GM12878 (cell line): ENCODE measurements at regions not wholly inside any gene's neighbourhood (a gene's known extent, or its start where the extent isn't known, plus 50 kb on each side); places are given as distances from the start of the nearest gene placed in this dataset.

Experiments
- ATAC-seq: fragments of 200-7000 bp; cut with Tn5 transposase; 3 replicates; pipeline ENCODE4 v1.9.1; 2020; ENCODE audit warnings: mild to moderate bottlenecking, moderate library complexity
- BruUV-seq: library from RNA; stranded (reverse); fragments of 400-500 nt; replicated peaks from 2 replicates; lab custom pipeline; 2021; lab: Mats Ljungman, UMichigan
- CTCF ChIA-PET: fragments of 300-600 bp; sonication (Branson Sonifier 250); formaldehyde crosslinking; extraction: SDS; loops from one replicate; lab custom pipeline; 2021; ENCODE audit warnings: inconsistent platforms; lab: Yijun Ruan, JAX
- POLR2A ChIA-PET: fragments of 350-600 bp; formaldehyde crosslinking; extraction: SDS; loops from one replicate; lab custom pipeline; 2021; ENCODE audit warnings: inconsistent platforms; lab: Charles Lee
- RAD21 ChIA-PET: fragments of 300-600 bp; sonication (Branson Sonifier 250); formaldehyde crosslinking; loops from one replicate; lab custom pipeline; 2023; ENCODE audit warnings: antibody characterized with exemption; ENCODE audit not compliant: unreplicated experiment; lab: Charles Lee
- SMC1A ChIA-PET: fragments of 300-600 bp; sonication (Branson Sonifier 250); formaldehyde crosslinking; loops from one replicate; lab custom pipeline; 2023; ENCODE audit not compliant: unreplicated experiment, uncharacterized antibody; lab: Charles Lee
- DNase-seq: peaks from one replicate; pipeline ENCODE4 v3.0.0-alpha.2; 2011; ENCODE audit warnings: low read depth, low spot score
- FAIRE-seq: peaks from 3 replicates; lab custom pipeline; 2011; peaks lifted over from hg19 to GRCh38; lab: Jason Lieb, UNC
- H2AFZ ChIP-seq: 2 replicates; pipeline ENCODE4 v1.6.0; 2011; ENCODE audit warnings: low read depth, low read length, control low read depth; ENCODE audit not compliant: control insufficient read depth
- H3K27ac ChIP-seq: 2 replicates; pipeline ENCODE4 v1.5.1; 2011; ENCODE audit warnings: control low read depth; ENCODE audit not compliant: control insufficient read depth, insufficient read depth
- H3K27me3 ChIP-seq, 2 experiments: replicated peaks in 1 of 2; 2 replicates each; pipeline versions ENCODE4 v1.6.0 to v1.6.1; 2011; ENCODE audit warnings: low read length in 1 of 2; ENCODE audit not compliant: control insufficient read depth in 2 of 2, insufficient read depth in 2 of 2
- H3K36me3 ChIP-seq, 2 experiments: 2 replicates each; pipeline ENCODE4 v1.5.1; 2011; ENCODE audit warnings: low read length in 1 of 2; ENCODE audit not compliant: control insufficient read depth in 2 of 2, insufficient read depth in 2 of 2
- H3K4me1 ChIP-seq: 2 replicates; pipeline ENCODE4 v1.6.1; 2011; ENCODE audit warnings: mild to moderate bottlenecking, low read length, moderate library complexity, mixed read lengths; ENCODE audit not compliant: control insufficient read depth, insufficient read depth
- H3K4me2 ChIP-seq: 2 replicates; pipeline ENCODE4 v1.6.0; 2011; ENCODE audit warnings: control low read depth; ENCODE audit not compliant: control insufficient read depth, insufficient read depth
- H3K4me3 ChIP-seq: fragments of 200-600 bp; sonication (generic); 2 replicates; pipeline ENCODE4 v1.5.1; 2016
- H3K79me2 ChIP-seq: 2 replicates; pipeline ENCODE4 v1.6.0; 2011; ENCODE audit warnings: low read length; ENCODE audit not compliant: control insufficient read depth, insufficient read depth
- H3K9ac ChIP-seq: 2 replicates; pipeline ENCODE4 v1.8.0; 2011; ENCODE audit warnings: low read length, control low read depth, mixed read lengths; ENCODE audit not compliant: control insufficient read depth, insufficient read depth
- H3K9me3 ChIP-seq: replicated peaks from 3 replicates; pipeline ENCODE4 v1.5.1; 2011; ENCODE audit warnings: mild to moderate bottlenecking, low read length; ENCODE audit not compliant: control insufficient read depth, insufficient read depth
- H4K20me1 ChIP-seq: 2 replicates; pipeline ENCODE4 v1.6.0; 2011; ENCODE audit not compliant: control insufficient read depth, insufficient read depth
- CHD2 ChIP-seq: IDR thresholded peaks from 2 replicates; pipeline ENCODE4 v1.6.1; 2011; ENCODE audit warnings: low read depth, low read length, improper control_type of control experiment, borderline replicate concordance
- E2F4 ChIP-seq: IDR thresholded peaks from 2 replicates; pipeline ENCODE4 v1.6.1; 2012; ENCODE audit warnings: low read depth, low read length, improper control_type of control experiment
- HSF1 ChIP-seq: fragments of 150-350 bp; IDR thresholded peaks from 2 replicates; pipeline ENCODE4 v1.6.1; 2014; ENCODE audit warnings: mild to moderate bottlenecking, low read depth, low read length
- POU2F2 ChIP-seq: IDR thresholded peaks from 3 replicates; pipeline ENCODE4 v1.6.1; 2011; ENCODE audit warnings: low read depth, mild to moderate bottlenecking, low read length, borderline replicate concordance
- SMC3 ChIP-seq: IDR thresholded peaks from 2 replicates; pipeline ENCODE4 v1.6.1; 2011; ENCODE audit warnings: low read length, improper control_type of control experiment, borderline replicate concordance
- TCF7 ChIP-seq: IDR thresholded peaks from 2 replicates; pipeline ENCODE4 v1.6.1; 2014; ENCODE audit warnings: antibody characterized with exemption, borderline replicate concordance
- ZBTB33 ChIP-seq: fragments of 450-650 bp; IDR thresholded peaks from 2 replicates; pipeline ENCODE4 v1.6.1; 2017; ENCODE audit warnings: mild to moderate bottlenecking
- ZBTB4 ChIP-seq: fragments of 450-650 bp; formaldehyde crosslinking; IDR thresholded peaks from 2 replicates; pipeline ENCODE4 v1.4.0; 2022; ENCODE audit warnings: mild to moderate bottlenecking, moderate library complexity
- ZNF274 ChIP-seq: IDR thresholded peaks from one replicate; pipeline ENCODE4 v1.8.0; 2011; ENCODE audit not compliant: insufficient read length, insufficient read depth
- whole genome bisulfite sequencing: methylation state at CpG from one replicate; pipeline ENCODE4 v1.1.6; 2016; ENCODE audit warnings: low lambda C conversion rate; ENCODE audit not compliant: insufficient replicate concordance, insufficient coverage; ENCODE audit errors: missing lambda C conversion rate; 5-methylcytosine and 5-hydroxymethylcytosine counted together
- in situ Hi-C: fragments of 300-500 bp; cut with MboI; formaldehyde crosslinking; loops from 9 replicates; pipeline ENCODE4 v1.14.3; 2018; ENCODE audit warnings: mixed read lengths
- intact Hi-C: fragments of 100-400 bp; cut with micrococcal nuclease; formaldehyde crosslinking; loops from one replicate; pipeline ENCODE4 v1.14.2; 2022; ENCODE audit not compliant: unreplicated experiment

GRCh38 chr11:15848631-15849168, 507.6 kb downstream of the SOX6 start:
- FAIRE-seq (no peak), ATAC-seq (no peak), DNase-seq (no peak)
- Histone ChIP-seq H3K4me3 (no peak overlapping the region), H4K20me1 (no peaks in the 10 kb centered on the region), H3K4me1 (no peaks in the 10 kb centered on the region), H3K27ac (no peak overlapping the region), H3K4me2 (no peak overlapping the region), H3K9me3 (no peaks in the 10 kb centered on the region), H3K79me2 (no peaks in the 10 kb centered on the region), H3K9ac (no peak overlapping the region), H2AFZ (no peak overlapping the region), H3K27me3 (no peaks in the 10 kb centered on the region; a peak in 1 of 4 replicates), H3K36me3 (no peaks in the 10 kb centered on the region)
- SMC1A ChIA-PET, result no interaction called here
- CTCF ChIA-PET, result interaction anchor here (1.1 kb wide), 1 partner anchor 20 kb away, joined by 3 read pairs; no protein-coding TSS in a partner anchor
- in situ Hi-C loops, result loop anchor here (25.0 kb wide), 1 partner anchor 764 kb away; no protein-coding TSS in a partner anchor
- RAD21 ChIA-PET, result no interaction called here
- POLR2A ChIA-PET, result no interaction called here
- WGBS, result 31% methylated on average over 2 of the region's 2 CpGs
- intact Hi-C loops, result no loop called here
- BruUV-seq, result no TSS peak
- TF ChIP-seq E2F4, result no peak
- TF ChIP-seq SMC3, result no peak
- TF ChIP-seq CHD2, result no peak
- TF ChIP-seq ZNF274, result no peak
- TF ChIP-seq TCF7, result no peak
- no peak for TF ChIP-seq ZBTB4 (CRISPR knock-in tag)
- TF ChIP-seq POU2F2, result no peak
- TF ChIP-seq HSF1, result no peak
- no peak for TF ChIP-seq ZBTB33
